ENCODE measurements at regions not wholly inside any gene's neighbourhood (a gene's known extent, or its start where the extent isn't known, plus 50 kb on each side); places are given as distances from the start of the nearest gene placed in this dataset.

DNA sequence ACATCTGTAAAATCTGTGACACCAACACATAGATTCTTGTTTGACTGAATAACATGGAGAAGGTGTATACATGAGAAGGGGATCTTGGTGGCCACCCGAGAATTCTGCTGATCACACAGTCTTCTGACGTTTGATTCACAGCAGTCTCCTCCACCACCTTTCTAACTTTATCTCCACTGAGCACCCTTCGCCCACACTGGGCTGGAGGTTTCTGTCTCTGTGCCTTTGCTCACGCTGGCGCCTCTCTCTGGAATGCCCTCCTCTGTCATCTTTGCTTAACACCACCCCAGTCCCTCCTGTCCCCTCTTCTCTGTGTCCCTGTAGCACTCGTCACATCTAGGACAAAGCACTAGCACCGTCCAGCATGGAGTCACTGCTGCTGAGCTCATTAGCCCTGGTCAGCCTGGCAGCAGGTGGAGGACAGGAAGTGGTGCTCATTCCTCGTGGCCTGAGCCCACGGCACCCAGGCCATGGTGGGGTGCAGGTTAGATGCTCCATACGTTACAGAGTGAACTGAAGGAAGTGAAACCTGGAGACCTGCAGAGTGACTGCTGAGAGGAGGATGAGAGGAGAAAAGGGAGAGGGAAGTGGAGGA lies 384.6 kb downstream of the UQCRFS1 start:
- Histone ChIP-seq H3K9ac (ENCODE audit: low read depth in 1 of 2, low read length in 2 of 2) (no peak overlapping the region), H3K27ac (ENCODE audit: low read depth, low read length) (no peak overlapping the region), H3K27me3 (ENCODE audit: control insufficient read depth in 1 of 2, insufficient read depth in 2 of 2, low read length in 2 of 2) (no peaks in the 10 kb centered on the region), H3K4me1 (ENCODE audit: control insufficient read depth in 1 of 2, insufficient read depth in 2 of 2, low read length in 2 of 2) (no peaks in the 10 kb centered on the region), H3K4me3 (ENCODE audit: low read depth in 1 of 2, low read length in 2 of 2) (no peak overlapping the region), H3K9me3 (ENCODE audit: control insufficient read depth in 1 of 2, low read length in 2 of 2) (no peaks in the 10 kb centered on the region), H3K36me3 (ENCODE audit: control insufficient read depth in 1 of 2, insufficient read depth in 2 of 2, low read length in 2 of 2) (no peaks in the 10 kb centered on the region)

DNA sequence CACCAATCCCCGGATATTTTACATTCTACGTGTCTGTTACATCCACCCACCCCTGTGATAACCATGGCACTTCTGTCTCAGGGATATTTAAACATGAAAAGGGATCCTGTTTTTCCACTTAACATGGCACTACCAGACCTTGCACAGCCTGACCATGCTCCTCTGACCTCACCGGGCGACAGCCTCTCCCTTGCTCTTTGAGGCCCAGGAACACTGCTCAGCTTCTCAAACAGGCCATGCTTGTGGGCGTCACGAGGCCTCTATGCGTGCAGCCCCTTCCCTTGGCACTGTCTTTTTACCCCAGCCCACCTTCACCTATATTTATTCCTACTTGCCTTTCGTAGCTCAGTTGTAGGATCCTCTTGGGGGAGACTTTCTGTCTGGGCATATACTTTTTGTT lies 385.6 kb downstream of the UQCRFS1 start:
- Histone ChIP-seq H3K4me1 (ENCODE audit: control insufficient read depth in 1 of 2, insufficient read depth in 2 of 2, low read length in 2 of 2) (no peaks in the 10 kb centered on the region), H3K36me3 (ENCODE audit: control insufficient read depth in 1 of 2, insufficient read depth in 2 of 2, low read length in 2 of 2) (no peaks in the 10 kb centered on the region), H3K4me3 (ENCODE audit: low read depth in 1 of 2, low read length in 2 of 2) (no peak overlapping the region), H3K9ac (ENCODE audit: low read depth in 1 of 2, low read length in 2 of 2) (no peak overlapping the region), H3K27ac (ENCODE audit: low read depth, low read length) (no peak overlapping the region), H3K27me3 (ENCODE audit: control insufficient read depth in 1 of 2, insufficient read depth in 2 of 2, low read length in 2 of 2) (no peaks in the 10 kb centered on the region), H3K9me3 (ENCODE audit: control insufficient read depth in 1 of 2, low read length in 2 of 2) (no peaks in the 10 kb centered on the region)

DNA sequence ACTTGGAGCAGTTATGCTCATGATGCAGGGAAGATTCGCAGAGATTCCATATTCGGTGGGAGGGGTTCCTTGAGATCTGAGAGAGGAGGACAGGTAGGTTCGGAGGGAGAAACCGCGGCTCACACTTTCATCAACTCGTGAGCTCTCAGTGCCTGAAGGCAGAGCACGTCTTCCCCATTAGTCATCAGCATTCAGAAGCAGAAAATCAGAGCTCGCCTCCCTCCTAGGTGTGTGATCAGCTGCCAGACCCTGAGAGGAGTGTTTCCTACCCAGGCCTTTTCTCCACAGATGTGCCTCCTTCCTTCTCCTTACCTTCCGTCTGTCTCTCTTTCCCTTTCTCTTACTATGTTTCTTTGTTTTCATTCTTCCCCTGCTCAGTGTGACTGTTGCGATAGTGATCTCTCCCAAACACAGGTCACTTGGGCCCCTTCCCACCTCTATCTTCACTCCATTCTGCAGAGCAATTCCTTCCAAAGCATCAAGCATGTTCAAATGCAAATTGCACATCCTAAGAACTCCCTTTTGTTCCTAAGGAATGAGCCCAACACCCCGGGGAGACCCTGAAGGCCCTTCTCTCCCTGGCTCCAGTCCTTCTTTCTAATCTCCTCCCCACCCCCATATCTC lies 389.5 kb downstream of the UQCRFS1 start:
- no peaks in the 10 kb centered on the region for H3K36me3 ChIP-seq (ENCODE audit: control insufficient read depth in 1 of 2, insufficient read depth in 2 of 2, low read length in 2 of 2)
- no peak overlapping the region for H3K9ac ChIP-seq (ENCODE audit: low read depth in 1 of 2, low read length in 2 of 2)
- no peaks in the 10 kb centered on the region for H3K4me1 ChIP-seq (ENCODE audit: control insufficient read depth in 1 of 2, insufficient read depth in 2 of 2, low read length in 2 of 2)
- no peaks in the 10 kb centered on the region for H3K9me3 ChIP-seq (ENCODE audit: control insufficient read depth in 1 of 2, low read length in 2 of 2)
- no peak overlapping the region for H3K27ac ChIP-seq (ENCODE audit: low read depth, low read length)
- no peaks in the 10 kb centered on the region for H3K27me3 ChIP-seq (ENCODE audit: control insufficient read depth in 1 of 2, insufficient read depth in 2 of 2, low read length in 2 of 2)
- no peak overlapping the region for H3K4me3 ChIP-seq (ENCODE audit: low read depth in 1 of 2, low read length in 2 of 2)

DNA sequence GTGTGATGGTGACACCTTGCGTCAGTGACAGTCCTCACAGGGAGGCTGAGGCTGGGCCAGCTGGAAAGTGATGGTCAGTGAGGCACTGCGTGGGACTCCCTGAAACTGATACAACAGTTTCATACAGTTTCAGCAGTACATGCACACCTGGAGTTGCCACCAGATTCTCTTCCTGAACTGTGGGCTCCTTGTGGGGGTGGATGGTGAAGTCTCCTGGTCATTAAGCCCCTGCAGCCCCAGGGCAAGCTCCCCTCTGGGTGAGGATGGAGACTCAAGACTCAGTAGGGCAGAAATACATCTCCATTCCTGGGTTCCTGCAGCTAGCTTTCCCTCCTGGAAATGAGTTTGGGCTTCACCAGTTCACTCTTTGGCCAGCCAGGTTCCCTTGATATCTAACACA lies 392.7 kb downstream of the UQCRFS1 start:
- no peaks in the 10 kb centered on the region for H3K9me3 ChIP-seq (ENCODE audit: control insufficient read depth in 1 of 2, low read length in 2 of 2)

DNA sequence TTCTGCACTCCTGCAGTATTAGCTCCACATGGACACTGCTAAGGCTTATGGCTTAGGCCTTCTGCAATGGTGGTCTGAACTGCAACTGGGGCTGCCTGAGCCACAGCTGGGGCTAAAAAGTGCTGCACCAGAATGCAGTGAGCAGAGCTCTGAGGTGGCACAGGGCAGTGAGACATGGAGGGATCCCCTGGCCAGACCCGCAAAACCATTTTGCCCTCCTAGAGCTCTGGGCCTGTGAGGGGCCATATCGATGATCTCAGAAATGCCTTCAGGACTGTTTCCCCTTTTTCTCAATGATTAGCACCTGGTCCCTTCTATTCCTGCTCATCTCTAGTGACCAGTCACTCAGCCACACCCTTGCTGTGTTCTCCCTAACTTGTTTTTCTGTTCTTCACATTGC lies 397.7 kb downstream of the UQCRFS1 start:
- H3K9ac ChIP-seq (ENCODE audit: low read depth in 1 of 2, low read length in 2 of 2), result no peak overlapping the region
- no peaks in the 10 kb centered on the region for H3K9me3 ChIP-seq (ENCODE audit: control insufficient read depth in 1 of 2, low read length in 2 of 2)
- no peak overlapping the region for H3K4me3 ChIP-seq (ENCODE audit: low read depth in 1 of 2, low read length in 2 of 2)
- H3K27ac ChIP-seq (ENCODE audit: low read depth, low read length), result no peak overlapping the region
- H3K36me3 ChIP-seq (ENCODE audit: control insufficient read depth in 1 of 2, insufficient read depth in 2 of 2, low read length in 2 of 2), result no peaks in the 10 kb centered on the region
- no peaks in the 10 kb centered on the region for H3K4me1 ChIP-seq (ENCODE audit: control insufficient read depth in 1 of 2, insufficient read depth in 2 of 2, low read length in 2 of 2)
- no peaks in the 10 kb centered on the region for H3K27me3 ChIP-seq (ENCODE audit: control insufficient read depth in 1 of 2, insufficient read depth in 2 of 2, low read length in 2 of 2)

More for the DNA sequence above, 392.7 kb downstream of the UQCRFS1 start:
- Histone ChIP-seq H3K36me3 (ENCODE audit: control insufficient read depth in 1 of 2, insufficient read depth in 2 of 2, low read length in 2 of 2) (no peaks in the 10 kb centered on the region), H3K27me3 (ENCODE audit: control insufficient read depth in 1 of 2, insufficient read depth in 2 of 2, low read length in 2 of 2) (no peaks in the 10 kb centered on the region), H3K4me1 (ENCODE audit: control insufficient read depth in 1 of 2, insufficient read depth in 2 of 2, low read length in 2 of 2) (no peaks in the 10 kb centered on the region), H3K4me3 (ENCODE audit: low read depth in 1 of 2, low read length in 2 of 2) (no peak overlapping the region), H3K9ac (ENCODE audit: low read depth in 1 of 2, low read length in 2 of 2) (no peak overlapping the region), H3K27ac (ENCODE audit: low read depth, low read length) (no peak overlapping the region)

DNA sequence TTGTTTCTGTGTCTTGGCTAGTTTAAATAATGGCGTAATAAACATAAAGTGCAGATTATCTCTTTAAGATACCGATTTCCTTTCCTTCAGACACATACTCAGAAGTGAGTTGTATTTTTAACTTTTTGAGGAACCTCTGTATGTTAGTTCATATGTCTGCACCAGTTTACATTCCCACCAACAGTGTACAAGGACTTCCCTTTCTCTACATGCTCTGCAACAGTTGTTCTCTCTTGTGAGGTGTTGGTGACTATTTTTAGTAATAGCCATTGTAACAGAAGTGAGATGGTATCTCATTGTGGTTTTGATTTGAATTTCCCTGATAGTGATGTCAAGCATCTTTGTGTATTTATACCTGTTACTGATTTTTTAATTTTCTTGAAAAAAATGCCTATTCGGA lies 418.6 kb downstream of the UQCRFS1 start:
- Histone ChIP-seq H3K9ac (ENCODE audit: low read depth in 1 of 2, low read length in 2 of 2) (no peak overlapping the region), H3K4me3 (ENCODE audit: low read depth in 1 of 2, low read length in 2 of 2) (no peak overlapping the region), H3K36me3 (ENCODE audit: control insufficient read depth in 1 of 2, insufficient read depth in 2 of 2, low read length in 2 of 2) (no peaks in the 10 kb centered on the region), H3K27ac (ENCODE audit: low read depth, low read length) (no peak overlapping the region), H3K9me3 (ENCODE audit: control insufficient read depth in 1 of 2, low read length in 2 of 2) (no peaks in the 10 kb centered on the region), H3K27me3 (ENCODE audit: control insufficient read depth in 1 of 2, insufficient read depth in 2 of 2, low read length in 2 of 2) (peaks cover 0 to 3% of the 10 kb centered on the region in 2 donors), H3K4me1 (ENCODE audit: control insufficient read depth in 1 of 2, insufficient read depth in 2 of 2, low read length in 2 of 2) (no peaks in the 10 kb centered on the region)

DNA sequence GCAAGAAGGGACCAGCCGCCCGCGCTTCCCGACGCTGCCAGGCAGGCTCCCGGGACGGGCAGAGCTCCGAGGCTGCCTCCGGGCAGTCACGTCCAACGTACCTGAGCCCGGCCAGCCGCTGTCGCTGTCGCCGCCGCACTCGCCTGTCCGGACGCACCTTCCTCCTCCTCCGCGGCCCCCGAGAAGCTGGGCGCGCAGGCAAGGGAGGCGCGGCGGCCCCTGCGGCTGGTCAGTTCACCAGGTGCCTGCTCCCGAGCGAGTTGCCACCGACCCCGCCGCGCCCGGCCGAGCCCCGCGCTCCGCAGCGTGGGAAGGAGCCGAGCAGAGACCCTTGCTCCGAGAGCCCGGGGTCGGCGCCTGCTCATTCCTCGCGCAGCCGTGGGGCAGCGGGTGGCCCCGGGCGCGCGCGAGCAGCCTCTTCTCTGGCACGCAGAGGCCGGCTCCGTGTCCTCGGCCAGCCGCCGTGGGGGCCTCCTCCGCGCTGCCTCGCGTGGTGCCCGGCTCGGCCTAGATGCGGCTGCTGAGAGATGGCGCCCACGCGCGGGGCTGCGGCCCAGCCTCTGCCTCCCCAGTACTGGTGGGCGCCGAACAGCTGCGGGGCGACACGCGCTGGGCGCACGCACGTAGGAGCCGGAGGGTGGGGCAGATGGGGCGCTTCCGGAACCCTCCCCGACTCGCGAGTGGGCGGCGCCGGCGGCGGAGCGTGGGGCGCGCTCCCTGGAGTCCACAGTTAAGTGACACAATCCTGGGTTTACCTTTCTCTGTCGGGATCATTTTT lies 419.4 kb downstream of the UQCRFS1 start:
- Histone ChIP-seq H3K4me1 (ENCODE audit: control insufficient read depth in 1 of 2, insufficient read depth in 2 of 2, low read length in 2 of 2) (no peaks in the 10 kb centered on the region), H3K27ac (ENCODE audit: low read depth, low read length) (no peak overlapping the region), H3K9ac (ENCODE audit: low read depth in 1 of 2, low read length in 2 of 2) (no peak overlapping the region), H3K9me3 (ENCODE audit: control insufficient read depth in 1 of 2, low read length in 2 of 2) (no peaks in the 10 kb centered on the region), H3K36me3 (ENCODE audit: control insufficient read depth in 1 of 2, insufficient read depth in 2 of 2, low read length in 2 of 2) (no peaks in the 10 kb centered on the region), H3K27me3 (ENCODE audit: control insufficient read depth in 1 of 2, insufficient read depth in 2 of 2, low read length in 2 of 2) (peaks cover 0 to 3% of the 10 kb centered on the region in 2 donors), H3K4me3 (ENCODE audit: low read depth in 1 of 2, low read length in 2 of 2) (peak overlapping the region in 1 of 2 donors; percentile 32)

DNA sequence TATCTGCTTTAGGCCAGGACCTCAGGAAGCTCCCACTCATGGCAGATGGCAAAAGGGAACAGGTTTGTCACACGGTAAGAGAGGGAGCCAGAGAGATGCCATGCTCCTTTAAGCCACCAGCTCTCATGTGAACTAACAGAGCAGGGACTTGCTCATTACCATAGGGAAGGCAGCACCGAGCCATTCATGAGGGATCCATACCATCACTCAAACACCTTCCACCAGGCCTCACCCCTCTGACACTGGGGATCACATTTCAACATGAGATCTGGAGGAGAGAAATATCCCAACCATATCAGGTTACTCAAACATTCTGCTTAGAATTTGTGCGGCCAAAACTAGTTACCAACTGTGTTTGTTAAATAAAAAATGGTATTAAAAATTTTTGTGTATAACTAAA lies 427.0 kb downstream of the UQCRFS1 start:
- H3K9me3 ChIP-seq (ENCODE audit: control insufficient read depth in 1 of 2, low read length in 2 of 2), result peaks cover 10 to 15% of the 10 kb centered on the region in 2 donors
- H3K4me3 ChIP-seq (ENCODE audit: low read depth in 1 of 2, low read length in 2 of 2), result no peak overlapping the region
- no peaks in the 10 kb centered on the region for H3K27me3 ChIP-seq (ENCODE audit: control insufficient read depth in 1 of 2, insufficient read depth in 2 of 2, low read length in 2 of 2)
- H3K4me1 ChIP-seq (ENCODE audit: control insufficient read depth in 1 of 2, insufficient read depth in 2 of 2, low read length in 2 of 2), result no peaks in the 10 kb centered on the region
- H3K9ac ChIP-seq (ENCODE audit: low read depth in 1 of 2, low read length in 2 of 2), result no peak overlapping the region
- no peaks in the 10 kb centered on the region for H3K36me3 ChIP-seq (ENCODE audit: control insufficient read depth in 1 of 2, insufficient read depth in 2 of 2, low read length in 2 of 2)
- no peak overlapping the region for H3K27ac ChIP-seq (ENCODE audit: low read depth, low read length)

DNA sequence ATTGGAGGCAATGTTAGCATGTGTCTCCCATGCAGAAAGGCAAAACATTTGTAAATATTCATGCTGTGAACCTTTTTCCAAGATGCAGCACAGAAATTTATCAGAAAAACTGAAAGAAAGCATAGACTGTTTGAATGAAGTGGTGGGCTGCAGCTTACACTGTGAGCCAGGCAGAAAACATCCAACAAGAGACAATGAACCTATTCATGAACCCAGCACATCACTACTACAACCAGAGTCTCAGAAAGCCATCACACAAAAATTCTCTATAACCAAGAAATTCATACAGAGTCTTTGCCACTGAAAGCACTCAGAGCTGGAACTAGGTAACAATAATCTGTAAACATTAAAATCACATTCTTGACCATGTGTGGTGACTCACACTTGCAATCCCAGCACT lies 448.9 kb downstream of the UQCRFS1 start:
- Histone ChIP-seq H3K9ac (ENCODE audit: low read depth in 1 of 2, low read length in 2 of 2) (no peak overlapping the region), H3K9me3 (ENCODE audit: control insufficient read depth in 1 of 2, low read length in 2 of 2) (peaks cover 3 to 17% of the 10 kb centered on the region in 2 donors)

DNA sequence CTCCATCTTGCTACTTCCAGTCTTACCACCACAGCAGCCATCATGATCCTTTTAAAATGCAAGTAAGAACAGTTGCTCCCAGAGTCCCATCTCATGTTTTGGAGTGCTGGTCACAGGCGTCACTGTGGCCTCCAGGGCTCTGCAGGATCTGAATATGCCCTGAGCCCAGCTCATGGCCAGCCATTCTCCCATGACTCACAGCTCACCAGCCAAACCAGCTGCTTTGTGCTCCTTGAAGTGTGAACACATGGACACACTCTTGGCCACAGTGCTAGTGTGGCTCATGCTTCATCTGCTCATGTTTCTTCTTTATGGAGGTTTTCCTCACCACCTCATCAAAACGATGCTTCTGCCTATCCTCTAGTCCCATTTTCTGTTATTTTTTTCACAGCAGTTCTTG lies 466.5 kb downstream of the UQCRFS1 start:
- Histone ChIP-seq H3K4me3 (ENCODE audit: low read depth in 1 of 2, low read length in 2 of 2) (no peak overlapping the region), H3K4me1 (ENCODE audit: control insufficient read depth in 1 of 2, insufficient read depth in 2 of 2, low read length in 2 of 2) (no peaks in the 10 kb centered on the region), H3K36me3 (ENCODE audit: control insufficient read depth in 1 of 2, insufficient read depth in 2 of 2, low read length in 2 of 2) (no peaks in the 10 kb centered on the region), H3K27ac (ENCODE audit: low read depth, low read length) (no peak overlapping the region), H3K27me3 (ENCODE audit: control insufficient read depth in 1 of 2, insufficient read depth in 2 of 2, low read length in 2 of 2) (no peaks in the 10 kb centered on the region), H3K9ac (ENCODE audit: low read depth in 1 of 2, low read length in 2 of 2) (no peak overlapping the region), H3K9me3 (ENCODE audit: control insufficient read depth in 1 of 2, low read length in 2 of 2) (no peaks in the 10 kb centered on the region)

More for the DNA sequence above, 448.9 kb downstream of the UQCRFS1 start:
- Histone ChIP-seq H3K27me3 (ENCODE audit: control insufficient read depth in 1 of 2, insufficient read depth in 2 of 2, low read length in 2 of 2) (no peaks in the 10 kb centered on the region), H3K27ac (ENCODE audit: low read depth, low read length) (no peak overlapping the region), H3K4me3 (ENCODE audit: low read depth in 1 of 2, low read length in 2 of 2) (no peak overlapping the region), H3K36me3 (ENCODE audit: control insufficient read depth in 1 of 2, insufficient read depth in 2 of 2, low read length in 2 of 2) (no peaks in the 10 kb centered on the region), H3K4me1 (ENCODE audit: control insufficient read depth in 1 of 2, insufficient read depth in 2 of 2, low read length in 2 of 2) (no peaks in the 10 kb centered on the region)
